ENCODE measurements at regions not wholly inside any gene's neighbourhood (a gene's known extent, or its start where the extent isn't known, plus 50 kb on each side); places are given as distances from the start of the nearest gene placed in this dataset.

GRCh38 chr3:9301091-9301490, 51.6 kb upstream of the SRGAP3 start:
- no peak for DNase-seq

DNA sequence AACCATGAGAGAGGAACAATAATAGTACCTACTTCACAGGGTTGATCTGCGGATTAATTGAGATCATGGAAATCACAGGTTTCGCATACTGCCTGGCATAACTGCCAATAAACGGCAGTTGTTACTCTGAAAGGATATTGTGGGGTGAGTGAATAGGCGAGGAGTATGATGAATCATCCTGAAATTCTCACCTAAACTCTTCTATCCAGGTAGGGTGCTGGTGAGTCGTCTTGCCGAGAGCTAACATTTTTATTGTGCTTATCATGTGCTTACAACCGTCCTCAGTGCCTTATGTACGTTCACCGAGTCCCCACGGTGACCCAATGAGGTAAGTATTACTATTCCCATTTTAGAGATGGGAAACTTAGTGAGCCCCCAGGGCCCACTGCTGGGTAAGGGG, 52.4 kb upstream of the SRGAP3 start:
- DNase-seq: no peak

DNA sequence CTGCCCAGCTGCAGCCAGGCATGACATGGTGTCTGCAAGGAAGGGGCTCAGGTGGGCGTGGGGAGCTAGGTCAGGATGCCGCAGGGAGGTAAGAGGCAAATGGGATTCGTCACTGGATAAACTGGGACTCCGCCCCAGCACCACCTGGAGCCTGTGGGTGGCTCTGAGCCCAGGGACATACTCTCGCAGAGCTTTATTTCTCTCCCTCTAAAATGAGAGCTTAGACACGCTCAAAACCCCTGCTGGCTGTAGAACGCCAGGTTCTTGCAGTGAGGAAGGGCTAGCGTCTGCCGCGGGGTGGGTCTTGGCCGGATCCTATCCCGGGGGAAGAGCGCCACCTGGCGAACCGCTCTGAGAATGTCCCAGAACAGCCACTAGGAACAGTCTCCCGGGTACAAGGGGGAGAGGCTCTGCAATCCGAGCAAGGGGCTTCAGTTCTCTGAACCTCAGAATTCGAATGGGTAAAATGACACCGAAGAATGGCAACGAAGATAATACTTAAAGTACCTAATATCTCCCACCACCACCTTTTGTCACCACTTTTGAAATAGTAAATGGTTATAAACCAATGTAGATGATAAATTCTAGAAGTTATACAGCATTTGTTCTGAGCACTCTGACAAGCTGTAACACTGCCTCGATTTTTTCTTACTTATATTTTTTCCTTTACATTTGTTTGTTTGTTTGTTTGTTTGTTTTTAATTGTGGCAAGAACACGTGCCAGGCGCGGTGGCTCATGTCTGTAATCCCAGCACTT, 53.2 kb upstream of the SRGAP3 start:
- peak; percentile 96 for DNase-seq

DNA sequence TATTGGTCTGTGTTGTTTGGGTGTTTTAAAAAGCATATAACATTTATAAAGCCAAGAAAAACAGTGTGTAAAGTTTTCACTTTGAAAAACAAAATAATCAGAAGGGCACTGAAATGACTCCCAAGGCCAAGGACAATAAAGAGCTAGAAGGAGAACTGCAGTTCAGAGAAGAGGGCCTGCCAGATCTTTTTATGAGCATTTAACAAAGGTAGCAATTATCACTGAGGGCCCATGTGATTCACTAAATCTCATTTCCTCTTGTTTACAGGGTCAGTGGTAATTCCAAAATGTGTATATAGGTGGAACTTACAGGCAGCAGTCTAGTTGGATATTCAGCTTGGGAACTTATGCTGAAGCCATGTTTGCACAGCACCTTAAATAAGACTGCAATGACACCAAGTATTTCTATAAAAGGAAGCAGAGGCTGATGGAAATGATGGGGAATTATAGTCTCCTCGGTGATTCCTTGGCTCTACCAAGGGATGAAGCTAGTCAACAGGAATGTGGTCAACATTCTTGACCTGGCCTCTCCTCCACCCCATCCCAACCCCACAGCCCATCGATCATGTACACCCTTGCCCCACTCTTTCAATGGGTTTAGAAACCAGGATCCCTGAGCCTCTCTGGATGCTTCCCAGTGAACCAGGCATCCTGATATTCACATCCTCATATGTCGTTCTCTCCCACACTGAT, 54.4 kb upstream of the THUMPD3 start:
- DNase-seq: no peak

DNA sequence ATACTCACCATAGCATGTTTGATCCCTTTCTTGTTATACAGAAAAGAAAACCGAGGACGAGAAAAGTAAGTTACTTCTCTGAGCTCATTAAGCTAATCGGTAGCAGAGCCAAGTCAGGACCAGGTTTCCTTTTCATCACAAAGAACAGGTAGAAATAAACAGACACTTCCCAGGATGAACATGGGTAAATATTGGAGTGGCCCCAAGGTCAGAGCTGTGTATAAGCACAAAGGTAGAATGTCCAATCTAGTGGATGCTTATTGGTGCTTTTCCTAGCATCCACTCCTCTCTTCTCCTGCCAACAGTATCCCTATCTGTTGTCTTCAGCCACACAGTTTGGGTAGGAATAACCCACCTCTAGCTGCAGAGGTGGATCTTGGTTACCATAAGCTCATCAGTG, 52.8 kb upstream of the THUMPD3 start:
- DNase-seq: no peak

- DNase-seq: peak; percentile 25
Measured at GRCh38 chr3:9311228-9311627, 51.6 kb upstream of the THUMPD3 start.

Measured in tongue (tissue), 1 donor.